ENCODE measurements at regions not wholly inside any gene's neighbourhood (a gene's known extent, or its start where the extent isn't known, plus 50 kb on each side); places are given as distances from the start of the nearest gene placed in this dataset.

GRCh38 chr3:186469525-186469924, 74.7 kb downstream of the CRYGS start:
- Mint-ChIP-seq H3K27ac (ENCODE audit: unreplicated experiment) (no peak overlapping the region), H3K4me1 (peaks cover 4% of the 10 kb centered on the region), H3K9me3 (no peaks in the 10 kb centered on the region), H3K27me3 (ENCODE audit: low read depth) (no peaks in the 10 kb centered on the region), H3K4me3 (no peak overlapping the region), H3K36me3 (ENCODE audit: low read depth) (no peaks in the 10 kb centered on the region)
- DNase-seq (ENCODE audit: low read depth, low spot score), result no peak
- TF ChIP-seq, protein P1, sequence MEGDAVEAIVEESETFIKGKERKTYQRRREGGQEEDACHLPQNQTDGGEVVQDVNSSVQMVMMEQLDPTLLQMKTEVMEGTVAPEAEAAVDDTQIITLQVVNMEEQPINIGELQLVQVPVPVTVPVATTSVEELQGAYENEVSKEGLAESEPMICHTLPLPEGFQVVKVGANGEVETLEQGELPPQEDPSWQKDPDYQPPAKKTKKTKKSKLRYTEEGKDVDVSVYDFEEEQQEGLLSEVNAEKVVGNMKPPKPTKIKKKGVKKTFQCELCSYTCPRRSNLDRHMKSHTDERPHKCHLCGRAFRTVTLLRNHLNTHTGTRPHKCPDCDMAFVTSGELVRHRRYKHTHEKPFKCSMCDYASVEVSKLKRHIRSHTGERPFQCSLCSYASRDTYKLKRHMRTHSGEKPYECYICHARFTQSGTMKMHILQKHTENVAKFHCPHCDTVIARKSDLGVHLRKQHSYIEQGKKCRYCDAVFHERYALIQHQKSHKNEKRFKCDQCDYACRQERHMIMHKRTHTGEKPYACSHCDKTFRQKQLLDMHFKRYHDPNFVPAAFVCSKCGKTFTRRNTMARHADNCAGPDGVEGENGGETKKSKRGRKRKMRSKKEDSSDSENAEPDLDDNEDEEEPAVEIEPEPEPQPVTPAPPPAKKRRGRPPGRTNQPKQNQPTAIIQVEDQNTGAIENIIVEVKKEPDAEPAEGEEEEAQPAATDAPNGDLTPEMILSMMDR (conservative IDR thresholded peaks at IDR 0.05), result no peak

GRCh38 chr3:186467969-186468368, 76.2 kb downstream of the CRYGS start:
- Mint-ChIP-seq H3K9me3 (peaks cover 4% of the 10 kb centered on the region), H3K27ac (ENCODE audit: unreplicated experiment) (no peak overlapping the region), H3K36me3 (ENCODE audit: low read depth) (no peaks in the 10 kb centered on the region), H3K27me3 (ENCODE audit: low read depth) (no peaks in the 10 kb centered on the region), H3K4me1 (peaks cover 4% of the 10 kb centered on the region), H3K4me3 (no peak overlapping the region)
- DNase-seq (ENCODE audit: low read depth, low spot score), result no peak
- TF ChIP-seq, protein P1 (conservative IDR thresholded peaks at IDR 0.05), result no peak

DNA sequence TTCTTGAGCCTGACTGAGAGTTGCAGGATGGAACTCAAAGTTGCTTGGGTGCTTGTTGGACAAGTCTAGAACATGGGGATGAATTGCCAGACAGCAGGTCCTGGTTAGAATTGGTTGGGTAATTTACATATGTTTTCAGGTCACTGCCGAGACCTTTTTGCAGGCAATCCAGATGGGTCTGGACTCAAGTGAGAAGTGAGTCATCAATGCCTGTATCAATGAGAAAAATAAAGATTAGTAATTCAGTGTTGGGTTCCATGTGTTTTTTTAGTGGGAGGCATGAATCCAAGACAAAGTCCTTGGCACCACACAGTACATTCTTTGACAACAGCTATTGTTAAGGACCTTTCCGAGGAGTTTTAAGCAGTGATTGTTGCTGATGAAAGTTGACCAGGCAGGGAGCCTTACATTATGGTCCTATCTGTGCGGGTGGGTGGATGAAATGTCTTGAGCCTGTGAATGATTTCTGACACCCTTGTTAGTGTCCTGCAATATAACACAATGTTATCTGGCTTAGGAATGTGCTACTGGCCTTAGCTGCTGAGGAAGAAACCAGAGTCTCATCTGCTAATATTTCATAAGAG, 77.7 kb downstream of the CRYGS start:
- Mint-ChIP-seq H3K27ac (ENCODE audit: unreplicated experiment) (no peak overlapping the region), H3K4me1 (peaks cover 4% of the 10 kb centered on the region), H3K4me3 (no peak overlapping the region), H3K27me3 (ENCODE audit: low read depth) (no peaks in the 10 kb centered on the region), H3K36me3 (ENCODE audit: low read depth) (no peaks in the 10 kb centered on the region), H3K9me3 (peaks cover 4% of the 10 kb centered on the region)
- TF ChIP-seq, protein P1 (conservative IDR thresholded peaks at IDR 0.05), result no peak
- no peak for DNase-seq (ENCODE audit: low read depth, low spot score)

DNA sequence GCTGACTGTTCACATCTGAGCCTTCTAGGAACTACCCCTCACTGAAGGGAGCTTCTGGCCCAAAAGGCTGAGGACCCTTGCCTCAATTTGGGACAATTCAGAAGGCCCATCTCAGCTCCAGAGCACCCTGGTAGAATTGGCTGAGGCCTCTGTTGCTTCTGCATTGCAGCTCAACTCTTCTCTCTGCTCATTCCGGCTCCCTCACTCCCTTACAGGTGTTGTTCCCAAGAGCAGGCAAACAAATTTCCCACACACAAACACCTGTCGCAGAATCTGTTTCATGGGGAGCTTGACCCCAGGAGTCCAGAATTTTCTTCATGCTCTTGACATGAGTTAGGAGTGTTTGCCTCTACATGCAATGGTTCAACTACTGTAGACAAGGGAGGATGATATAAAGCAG, 78.7 kb downstream of the CRYGS start:
- Mint-ChIP-seq H3K4me3 (no peak overlapping the region), H3K27ac (ENCODE audit: unreplicated experiment) (no peak overlapping the region), H3K9me3 (peaks cover 4% of the 10 kb centered on the region), H3K27me3 (ENCODE audit: low read depth) (no peaks in the 10 kb centered on the region), H3K4me1 (peaks cover 4% of the 10 kb centered on the region), H3K36me3 (ENCODE audit: low read depth) (no peaks in the 10 kb centered on the region)
- DNase-seq (ENCODE audit: low read depth, low spot score), result no peak
- TF ChIP-seq, protein P1 (conservative IDR thresholded peaks at IDR 0.05), result no peak

- Mint-ChIP-seq H3K9me3 (peaks cover 4% of the 10 kb centered on the region), H3K36me3 (ENCODE audit: low read depth) (no peaks in the 10 kb centered on the region), H3K27ac (ENCODE audit: unreplicated experiment) (no peak overlapping the region), H3K27me3 (ENCODE audit: low read depth) (peaks cover 6% of the 10 kb centered on the region), H3K4me3 (no peak overlapping the region), H3K4me1 (no peaks in the 10 kb centered on the region)
- TF ChIP-seq, protein P1 (conservative IDR thresholded peaks at IDR 0.05), result no peak
- DNase-seq (ENCODE audit: low read depth, low spot score), result no peak
Measured at GRCh38 chr3:186464424-186465093, 79.6 kb downstream of the CRYGS start.

Measured in neural crest cell (in vitro differentiated cells).